Thoracic aorta (tissue), 2 donors: ENCODE measurements at regions not wholly inside any gene's neighbourhood (a gene's known extent, or its start where the extent isn't known, plus 50 kb on each side); places are given as distances from the start of the nearest gene placed in this dataset.

Source experiments
- ATAC-seq: fragments of 150-250 bp; one replicate; pipeline ENCODE4 v1.8.0; 2017; ENCODE audit warnings: low read depth; ENCODE audit not compliant: insufficient number of reproducible peaks, low FRiP score
- DNase-seq: peaks from one replicate; pipeline ENCODE4 v3.0.0-alpha.2; 2020; ENCODE audit warnings: low spot score
- H3K27ac ChIP-seq, 2 donors: fragments of 200-600 bp; sonication (generic); 1 replicate in 1 of 2; 2 replicates in 1 of 2; pipeline ENCODE4 v1.5.1; 2016; ENCODE audit warnings: mild to moderate bottlenecking in 2 of 2, moderate library complexity in 2 of 2
- H3K27me3 ChIP-seq: fragments of 200-600 bp; sonication (generic); replicated peaks from 2 replicates; pipeline ENCODE4 v1.6.0; 2016; ENCODE audit warnings: mild to moderate bottlenecking; ENCODE audit not compliant: insufficient read depth
- H3K36me3 ChIP-seq: fragments of 200-600 bp; sonication (generic); one replicate; pipeline ENCODE4 v1.5.1; 2016
- H3K4me1 ChIP-seq, 2 donors: fragments of 200-600 bp; sonication (generic); 1 replicate in 1 of 2; 2 replicates in 1 of 2; pipeline versions ENCODE4 v1.5.1 to v1.6.0; 2016; ENCODE audit warnings: low read depth in 2 of 2, mild to moderate bottlenecking in 1 of 2; ENCODE audit not compliant: control insufficient read depth in 1 of 2
- H3K4me3 ChIP-seq: fragments of 200-600 bp; sonication (generic); 2 replicates; pipeline ENCODE4 v1.5.1; 2016; ENCODE audit warnings: mild to moderate bottlenecking
- H3K9me3 ChIP-seq: fragments of 200-600 bp; sonication (generic); 2 replicates; pipeline ENCODE4 v1.5.1; 2016
- TF ChIP-seq, protein P1 (sequence below): fragments of 200-600 bp; sonication (generic); IDR thresholded peaks from one replicate; pipeline ENCODE4 v1.5.1; 2019; ENCODE audit warnings: antibody characterized with exemption

DNA sequence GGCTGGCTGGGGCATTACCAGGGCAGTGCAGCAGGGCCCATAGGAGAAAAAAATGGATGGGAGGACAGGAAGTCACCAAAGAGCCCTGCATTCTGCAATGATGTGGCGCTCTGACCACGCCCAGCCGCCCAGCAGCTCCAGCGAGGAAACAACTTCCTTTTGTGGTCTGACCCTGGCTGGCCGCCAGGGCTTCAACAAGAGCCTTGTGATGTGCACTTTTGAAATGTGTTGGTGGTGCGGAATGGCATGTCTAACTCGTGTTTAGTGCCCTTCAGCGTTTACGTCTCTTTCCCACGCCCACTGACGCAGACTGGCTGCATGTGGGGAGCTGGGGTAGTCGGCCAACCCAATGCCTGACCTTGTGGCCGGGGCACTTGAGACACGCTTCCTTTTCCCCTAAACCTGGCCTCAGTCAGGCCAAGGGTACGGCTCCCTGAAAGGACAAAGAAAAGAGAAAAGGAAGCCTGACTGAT is 81.9 kb upstream of the CTNNB1 start:
- no peaks in the 10 kb centered on the region for H3K9me3 ChIP-seq
- H3K4me1 ChIP-seq, result no peaks in the 10 kb centered on the region
- DNase-seq (peak; percentile 28), ATAC-seq (no peak)
- no peak overlapping the region for H3K27ac ChIP-seq
- H3K27me3 ChIP-seq, result no peaks in the 10 kb centered on the region
- H3K36me3 ChIP-seq, result no peaks in the 10 kb centered on the region
- TF ChIP-seq, protein P1, sequence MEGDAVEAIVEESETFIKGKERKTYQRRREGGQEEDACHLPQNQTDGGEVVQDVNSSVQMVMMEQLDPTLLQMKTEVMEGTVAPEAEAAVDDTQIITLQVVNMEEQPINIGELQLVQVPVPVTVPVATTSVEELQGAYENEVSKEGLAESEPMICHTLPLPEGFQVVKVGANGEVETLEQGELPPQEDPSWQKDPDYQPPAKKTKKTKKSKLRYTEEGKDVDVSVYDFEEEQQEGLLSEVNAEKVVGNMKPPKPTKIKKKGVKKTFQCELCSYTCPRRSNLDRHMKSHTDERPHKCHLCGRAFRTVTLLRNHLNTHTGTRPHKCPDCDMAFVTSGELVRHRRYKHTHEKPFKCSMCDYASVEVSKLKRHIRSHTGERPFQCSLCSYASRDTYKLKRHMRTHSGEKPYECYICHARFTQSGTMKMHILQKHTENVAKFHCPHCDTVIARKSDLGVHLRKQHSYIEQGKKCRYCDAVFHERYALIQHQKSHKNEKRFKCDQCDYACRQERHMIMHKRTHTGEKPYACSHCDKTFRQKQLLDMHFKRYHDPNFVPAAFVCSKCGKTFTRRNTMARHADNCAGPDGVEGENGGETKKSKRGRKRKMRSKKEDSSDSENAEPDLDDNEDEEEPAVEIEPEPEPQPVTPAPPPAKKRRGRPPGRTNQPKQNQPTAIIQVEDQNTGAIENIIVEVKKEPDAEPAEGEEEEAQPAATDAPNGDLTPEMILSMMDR, result no peak
- no peak overlapping the region for H3K4me3 ChIP-seq

GRCh38 chr3:41118461-41119390 is 80.6 kb upstream of the CTNNB1 start:
- DNase-seq, result no peak
- Histone ChIP-seq H3K27ac (no peak overlapping the region), H3K36me3 (no peaks in the 10 kb centered on the region), H3K27me3 (no peaks in the 10 kb centered on the region), H3K4me3 (no peak overlapping the region), H3K9me3 (no peaks in the 10 kb centered on the region), H3K4me1 (no peaks in the 10 kb centered on the region)
- TF ChIP-seq, protein P1, result no peak
- no peak for ATAC-seq

GRCh38 chr3:41120460-41120859 is 78.8 kb upstream of the CTNNB1 start:
- Histone ChIP-seq H3K36me3 (no peaks in the 10 kb centered on the region), H3K4me1 (no peaks in the 10 kb centered on the region), H3K9me3 (peaks cover 7% of the 10 kb centered on the region), H3K4me3 (no peak overlapping the region), H3K27me3 (no peaks in the 10 kb centered on the region), H3K27ac (no peak overlapping the region)
- DNase-seq (no peak), ATAC-seq (no peak)
- TF ChIP-seq, protein P1, result no peak

GRCh38 chr3:41125258-41125657 is 74.0 kb upstream of the CTNNB1 start:
- TF ChIP-seq, protein P1, result no peak
- Histone ChIP-seq H3K27ac (no peak overlapping the region), H3K27me3 (no peaks in the 10 kb centered on the region), H3K9me3 (peaks cover 16% of the 10 kb centered on the region), H3K36me3 (no peaks in the 10 kb centered on the region), H3K4me1 (no peaks in the 10 kb centered on the region), H3K4me3 (no peak overlapping the region)
- no peak for DNase-seq
- ATAC-seq, result no peak

- DNase-seq, result no peak
- Histone ChIP-seq H3K4me1 (no peaks in the 10 kb centered on the region), H3K36me3 (no peaks in the 10 kb centered on the region), H3K9me3 (peaks cover 17% of the 10 kb centered on the region), H3K4me3 (no peak overlapping the region), H3K27ac (no peak overlapping the region), H3K27me3 (no peaks in the 10 kb centered on the region)
- TF ChIP-seq, protein P1, result no peak
- no peak for ATAC-seq
Observed at GRCh38 chr3:41126472-41126871, 72.8 kb upstream of the CTNNB1 start.
